GM21515 (cell line): ENCODE measurements at regions not wholly inside any gene's neighbourhood (a gene's known extent, or its start where the extent isn't known, plus 50 kb on each side); places are given as distances from the start of the nearest gene placed in this dataset.

Experiments used
- ATAC-seq: cut with Tn5 transposase; IDR thresholded peaks from one replicate; pipeline ENCODE4 v1.9.1; 2021; ENCODE audit not compliant: unreplicated experiment

GRCh38 chr4:182142176-182143085, 100.8 kb upstream of the TENM3 start:
- no peak for ATAC-seq

DNA sequence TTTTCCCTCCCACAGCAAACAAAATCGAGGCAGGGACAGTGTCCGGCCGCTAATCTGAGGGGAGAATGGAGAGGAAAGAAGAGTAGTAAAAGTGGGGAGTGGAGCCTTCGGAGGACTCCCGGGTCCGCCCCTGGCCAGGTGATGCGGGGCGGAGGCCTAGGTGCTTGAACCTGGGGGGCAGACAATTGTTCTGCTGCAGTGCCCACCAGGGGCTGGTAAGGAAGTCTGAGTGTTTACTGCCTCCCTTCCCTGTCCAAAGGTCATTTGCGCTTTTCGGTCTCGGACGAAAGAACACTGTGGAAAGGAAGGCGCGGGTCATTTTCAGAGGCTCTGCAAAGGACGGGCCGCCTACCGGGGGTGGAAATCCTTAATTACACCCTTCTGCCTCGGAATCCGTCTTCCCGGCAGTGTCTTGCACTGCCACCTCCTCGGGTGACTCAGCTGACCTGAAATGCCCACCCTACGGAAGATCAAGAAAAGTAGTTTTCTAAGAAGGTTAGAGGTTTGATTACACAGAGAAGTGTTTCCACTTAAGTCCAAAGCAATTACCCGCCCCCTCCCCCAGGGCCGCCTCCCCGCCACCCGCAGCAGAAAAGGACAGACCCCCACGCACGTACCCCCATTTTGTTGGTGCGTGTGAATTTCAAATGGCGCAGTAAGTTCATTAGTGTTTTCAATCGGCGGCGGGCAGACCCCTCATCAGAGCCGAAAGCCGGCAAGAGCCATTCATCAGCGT, 99.9 kb upstream of the TENM3 start:
- ATAC-seq: no peak

- no peak for ATAC-seq
These were observed 99.2 kb upstream of the TENM3 start for GRCh38 chr4:182143822-182144625.

GRCh38 chr4:182144626-182145333, 98.4 kb upstream of the TENM3 start:
- no peak for ATAC-seq

DNA sequence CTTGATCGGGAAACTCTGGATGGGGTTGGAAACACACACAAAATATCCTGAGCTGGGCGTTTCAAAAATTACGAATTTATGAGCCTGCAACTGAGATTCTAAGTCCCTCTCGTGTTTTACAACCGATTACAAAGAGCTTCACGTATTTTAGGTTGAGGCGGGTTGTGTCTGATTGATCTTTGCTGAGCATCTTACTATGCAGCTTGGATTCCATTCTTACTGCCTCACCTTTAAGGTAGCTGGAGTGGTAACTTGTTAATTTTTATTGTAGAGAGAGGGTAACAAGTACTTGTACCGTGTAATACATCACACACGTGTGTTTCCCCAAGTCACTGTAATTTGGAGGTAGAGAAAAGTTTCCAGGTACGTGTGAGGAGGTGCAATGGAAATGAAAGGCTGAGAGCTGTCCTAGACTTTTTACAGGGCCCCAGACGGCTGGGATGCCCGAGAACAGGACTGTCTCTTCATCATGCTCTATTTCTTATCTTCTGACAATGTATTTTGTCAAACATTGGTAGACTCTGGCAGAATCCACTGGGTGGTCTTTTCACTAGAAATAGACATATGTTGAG, 97.8 kb upstream of the TENM3 start:
- no peak for ATAC-seq

DNA sequence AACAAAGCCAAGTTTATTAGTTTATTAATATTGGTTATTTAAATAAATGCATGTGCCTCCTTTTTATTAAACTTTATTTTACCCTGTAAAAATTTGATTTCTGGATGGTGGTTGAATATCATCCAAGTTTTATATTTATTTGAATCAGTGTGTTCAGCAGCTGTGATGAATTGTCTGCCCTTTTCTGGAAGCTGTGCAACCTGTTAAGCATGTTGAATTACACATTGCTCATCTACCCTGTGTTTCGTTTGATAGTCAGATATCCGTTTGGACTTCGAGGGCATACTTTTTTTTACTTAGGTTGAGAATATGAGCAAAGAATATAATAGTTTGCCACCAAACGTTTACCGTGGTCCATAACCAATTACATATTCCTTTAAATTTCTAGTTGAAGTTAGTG, 95.8 kb upstream of the TENM3 start:
- no peak for ATAC-seq

DNA sequence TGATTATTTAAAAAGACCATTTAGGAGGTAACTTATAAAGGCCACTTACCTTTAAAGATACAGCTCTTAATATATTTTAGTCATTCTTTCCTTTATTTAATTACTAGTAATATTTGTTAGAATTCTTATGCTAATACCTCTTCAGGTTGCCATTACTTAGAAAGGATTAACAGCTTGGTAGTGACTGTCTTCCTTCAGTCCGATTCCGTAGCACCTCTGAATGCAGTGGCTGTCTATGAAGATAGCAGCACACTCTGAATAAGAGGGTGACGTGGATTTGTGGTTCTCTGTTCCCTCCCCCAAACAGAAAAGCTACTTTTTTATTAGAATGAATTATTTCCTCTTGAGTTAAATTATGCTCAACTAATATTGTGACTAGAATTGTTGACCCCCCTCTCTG, 92.6 kb upstream of the TENM3 start:
- ATAC-seq: no peak

DNA sequence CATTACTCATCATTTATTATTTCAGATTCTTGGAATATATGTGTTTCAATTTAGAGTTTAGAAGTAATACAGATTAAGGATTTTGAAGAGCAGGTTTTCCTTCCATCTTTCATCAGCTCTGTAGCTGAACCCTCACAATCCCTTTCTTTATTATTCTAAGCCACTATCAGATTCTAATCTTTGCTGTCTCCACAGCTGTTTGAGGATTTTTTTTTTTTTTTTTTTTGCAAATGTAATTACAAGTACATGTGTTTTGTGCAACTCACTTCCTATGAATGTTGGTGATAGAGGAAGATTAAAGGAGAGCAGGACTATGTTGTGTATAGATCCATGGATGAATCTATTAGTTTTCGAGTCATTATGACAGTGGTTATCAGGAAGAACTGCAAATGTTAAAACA, 87.4 kb upstream of the TENM3 start:
- ATAC-seq: no peak

DNA sequence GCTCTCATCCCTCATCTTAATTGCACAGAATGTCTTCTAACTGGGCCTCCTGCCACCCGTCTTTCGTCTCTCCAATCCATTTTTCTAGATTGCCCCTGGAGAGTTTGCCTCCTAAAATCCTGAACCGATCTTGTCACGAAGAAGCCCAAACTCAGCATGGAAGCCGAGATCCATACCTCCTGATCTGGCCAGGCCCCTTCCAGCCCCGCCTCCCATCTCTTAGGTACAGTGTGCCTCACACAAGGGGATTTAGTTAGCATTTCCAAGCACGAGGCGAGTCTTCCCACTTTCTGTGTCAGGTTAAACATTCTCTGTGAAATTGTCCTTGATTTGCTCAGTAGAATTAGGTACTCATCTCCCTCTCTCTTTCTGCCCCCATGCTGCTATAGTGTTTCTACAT, 80.0 kb upstream of the TENM3 start:
- ATAC-seq: no peak

- no peak for ATAC-seq
These were observed 73.6 kb upstream of the TENM3 start for GRCh38 chr4:182169572-182169971.

DNA sequence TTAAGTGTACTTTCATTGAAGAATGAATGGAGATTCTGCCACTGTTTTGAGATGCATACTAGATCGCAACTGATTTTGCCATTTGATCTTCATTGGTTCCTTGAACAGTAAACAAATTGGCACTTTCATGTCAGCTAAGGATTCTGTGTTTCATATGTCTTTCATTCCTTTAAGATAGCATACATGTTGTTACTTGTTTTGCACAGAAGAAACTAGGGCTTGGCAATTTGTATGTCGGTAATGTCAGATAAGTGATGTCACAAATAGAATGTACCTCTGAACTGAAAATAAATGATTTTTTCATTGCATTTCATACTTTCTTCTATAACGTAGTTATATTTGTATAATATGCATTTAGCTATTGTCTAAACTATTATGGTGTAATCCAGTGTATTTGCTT, 73.2 kb upstream of the TENM3 start:
- ATAC-seq: no peak

DNA sequence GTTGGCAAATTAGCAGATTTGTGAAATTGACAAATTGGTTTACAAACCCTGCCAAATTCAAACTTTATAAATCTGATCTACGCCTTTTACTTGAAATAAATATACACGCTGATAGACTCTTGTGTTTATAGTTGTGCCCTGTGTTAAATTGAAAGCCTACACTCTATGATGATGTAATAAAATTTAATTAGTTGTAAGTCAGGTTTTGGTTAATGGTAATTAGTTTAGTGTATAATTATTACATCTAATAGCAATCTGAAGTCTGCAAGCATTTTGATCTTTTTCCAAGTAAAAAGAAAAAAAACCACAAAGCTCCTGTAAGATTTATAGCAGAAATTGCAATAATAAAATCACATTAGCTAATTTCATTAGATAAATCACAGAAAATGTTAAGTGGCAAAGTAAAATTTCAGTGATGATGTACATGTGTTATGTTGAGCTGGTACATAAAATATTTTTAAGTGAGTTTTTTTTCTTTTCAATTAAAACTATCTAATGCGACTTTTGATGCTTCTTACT, 72.7 kb upstream of the TENM3 start:
- no peak for ATAC-seq

DNA sequence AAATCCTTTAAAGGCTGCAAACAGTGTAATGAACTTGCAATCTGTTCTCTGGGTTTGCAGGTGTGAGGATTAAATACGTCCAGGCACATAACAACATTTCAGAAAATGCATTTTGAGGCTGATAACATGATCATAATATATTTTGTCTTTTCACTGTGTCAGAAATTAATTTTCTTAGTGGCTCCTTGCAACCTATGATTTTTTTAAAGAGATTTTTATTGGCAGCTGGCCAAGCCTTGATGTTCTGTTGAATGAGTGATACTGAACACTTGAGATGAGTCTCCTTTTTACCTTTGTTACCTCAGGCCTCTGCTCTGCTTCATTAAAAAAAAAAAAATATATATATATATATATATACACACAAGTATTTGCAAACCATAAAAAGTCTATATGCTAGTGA, 68.2 kb upstream of the TENM3 start:
- ATAC-seq: no peak

DNA sequence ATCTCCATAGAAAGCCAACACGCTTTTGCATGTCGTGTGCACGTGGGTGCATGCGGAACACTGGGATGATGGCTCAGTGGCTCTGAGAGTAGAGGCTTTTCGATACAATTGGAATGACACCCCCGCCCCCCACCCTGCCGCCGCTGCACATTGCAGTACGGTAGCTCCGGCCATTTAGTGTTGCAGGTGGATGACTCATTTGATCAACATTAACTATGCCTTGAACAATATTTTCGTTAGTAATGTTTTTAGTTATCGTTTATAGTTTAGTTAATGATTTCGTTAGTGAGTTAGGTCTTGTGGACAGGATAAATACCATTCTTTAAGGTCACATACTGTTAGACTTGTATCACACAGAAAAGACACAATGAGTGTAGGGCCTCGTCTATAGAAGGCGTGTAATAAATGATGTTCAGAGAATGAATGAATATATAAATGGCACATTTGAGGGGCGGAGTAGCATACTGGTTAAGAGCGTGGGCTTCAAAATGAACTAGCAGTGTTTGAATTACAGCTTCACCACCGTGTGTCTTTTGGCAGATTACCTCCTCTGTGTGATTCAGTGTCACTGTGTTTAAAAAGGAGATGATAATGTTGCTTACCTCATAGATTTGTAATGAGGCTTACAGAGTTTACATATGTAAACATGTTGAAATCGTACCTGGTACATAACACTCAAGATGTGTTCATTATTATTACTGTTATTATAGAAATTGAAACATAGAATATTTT, 67.2 kb upstream of the TENM3 start:
- no peak for ATAC-seq

- no peak for ATAC-seq
These were observed 66.0 kb upstream of the TENM3 start for GRCh38 chr4:182177166-182177565.

DNA sequence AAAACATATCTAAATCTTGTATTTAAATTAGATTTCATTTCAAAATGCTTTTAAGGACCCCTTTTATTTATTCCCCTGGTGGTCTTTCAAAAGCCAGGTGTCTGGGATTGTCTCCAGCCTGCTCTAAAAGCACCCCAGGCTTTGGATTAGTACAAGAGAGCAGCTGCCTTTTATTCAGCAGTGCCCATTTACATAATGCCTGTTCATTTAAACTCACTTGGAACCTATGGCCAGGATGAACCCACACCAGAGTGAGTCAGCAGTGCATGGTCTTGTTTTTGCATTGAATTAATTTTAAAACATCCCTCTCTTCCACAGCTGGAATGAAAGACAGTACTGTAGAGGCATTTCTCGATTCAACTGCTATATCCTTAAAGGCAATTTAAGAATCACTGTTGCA, 64.1 kb upstream of the TENM3 start:
- no peak for ATAC-seq

DNA sequence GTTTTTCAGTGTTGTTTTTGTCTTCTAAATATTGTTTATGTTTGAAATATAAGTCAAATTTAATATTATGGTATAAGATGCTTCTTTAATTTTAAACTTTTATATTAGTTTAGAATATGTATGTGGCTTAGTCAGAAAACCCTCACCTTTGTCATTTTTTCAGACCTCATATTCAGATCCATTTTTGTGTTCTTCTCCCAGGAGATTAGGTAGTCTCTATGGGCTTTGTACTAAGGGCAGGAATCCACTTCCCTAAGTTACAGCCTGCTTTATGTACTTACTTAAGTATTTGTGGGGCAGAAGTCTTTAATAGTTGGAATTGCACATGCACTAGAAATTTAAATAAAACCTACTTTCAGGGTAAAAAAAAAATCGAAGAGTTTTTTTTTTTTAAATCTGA, 63.5 kb upstream of the TENM3 start:
- ATAC-seq: no peak

DNA sequence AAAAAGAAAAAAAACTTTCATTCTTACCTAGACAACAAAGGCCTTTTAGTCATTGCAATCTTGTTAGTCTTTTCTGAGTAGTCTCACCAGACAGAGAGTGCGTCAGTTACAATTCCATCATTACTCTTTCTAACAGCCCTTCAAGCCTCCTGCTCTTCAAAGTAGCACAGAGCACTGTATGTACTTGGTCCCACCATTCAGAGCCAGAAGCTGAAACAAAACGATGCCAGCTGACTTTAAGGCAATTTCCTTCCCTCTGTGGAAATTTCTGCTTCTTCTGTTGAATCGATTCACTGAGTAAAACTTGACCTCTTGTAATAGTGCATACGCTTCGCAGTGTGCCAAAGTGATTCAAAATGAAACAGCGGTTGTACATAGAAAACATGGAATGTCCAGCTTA, 57.7 kb upstream of the TENM3 start:
- ATAC-seq: no peak

- no peak for ATAC-seq
These were observed 55.5 kb upstream of the TENM3 start for GRCh38 chr4:182187674-182188073.

DNA sequence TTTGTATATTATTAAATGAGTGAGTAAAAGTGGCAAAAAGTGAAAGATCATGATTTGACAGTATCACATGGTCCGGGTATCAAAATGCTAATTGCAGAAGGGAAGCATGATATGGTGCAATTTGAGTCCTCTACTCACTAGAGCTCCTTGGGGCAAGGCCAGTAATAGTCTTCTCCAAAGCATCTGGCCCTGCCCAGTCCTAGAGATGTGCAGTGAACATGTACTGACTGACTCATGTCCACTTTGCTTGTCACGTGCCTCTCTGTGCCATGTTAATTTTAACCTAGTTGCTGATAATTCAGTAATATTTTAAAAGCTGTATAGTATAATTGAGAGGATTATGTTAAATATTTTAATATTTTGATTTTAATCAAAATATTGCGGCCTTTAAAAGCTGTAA, 54.6 kb upstream of the TENM3 start:
- ATAC-seq: no peak
